DOHH2 (cell line): ENCODE measurements at regions not wholly inside any gene's neighbourhood (a gene's known extent, or its start where the extent isn't known, plus 50 kb on each side); places are given as distances from the start of the nearest gene placed in this dataset.

Experiments
- EZH2phosphoT487 ChIP-seq: fragments of 200-600 bp; sonication (generic); IDR thresholded peaks from 2 replicates; pipeline ENCODE4 v1.6.1; 2017; ENCODE audit warnings: borderline replicate concordance, mild to moderate bottlenecking, antibody characterized with exemption, low read length, moderate library complexity, mixed read lengths
- TF ChIP-seq, protein P1 (sequence below): fragments of 200-600 bp; sonication (generic); IDR thresholded peaks from one replicate; pipeline ENCODE4 v1.5.1; 2014; ENCODE audit warnings: antibody characterized with exemption, mild to moderate bottlenecking, low read depth, low read length; ENCODE audit not compliant: poor library complexity, severe bottlenecking

DNA sequence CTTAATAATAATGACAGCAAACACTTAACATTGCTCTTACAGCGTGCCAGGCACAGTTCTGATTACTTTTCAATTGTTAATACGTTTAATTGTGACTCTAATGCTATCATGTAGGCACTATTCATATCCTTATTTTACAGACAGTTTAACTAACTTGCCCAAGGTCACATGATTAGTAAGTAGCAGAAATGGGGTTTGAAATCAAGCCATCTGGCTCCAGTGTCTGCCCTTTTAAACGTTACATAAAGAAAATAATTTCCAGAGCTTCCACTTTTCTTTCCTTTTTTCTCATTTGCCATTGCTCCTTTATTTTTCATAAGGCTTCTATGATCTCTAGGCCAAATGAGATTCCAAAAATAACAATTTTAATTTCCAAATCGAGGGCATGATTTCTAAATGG lies 50.6 kb upstream of the IKZF2 start:
- TF ChIP-seq, protein P1, sequence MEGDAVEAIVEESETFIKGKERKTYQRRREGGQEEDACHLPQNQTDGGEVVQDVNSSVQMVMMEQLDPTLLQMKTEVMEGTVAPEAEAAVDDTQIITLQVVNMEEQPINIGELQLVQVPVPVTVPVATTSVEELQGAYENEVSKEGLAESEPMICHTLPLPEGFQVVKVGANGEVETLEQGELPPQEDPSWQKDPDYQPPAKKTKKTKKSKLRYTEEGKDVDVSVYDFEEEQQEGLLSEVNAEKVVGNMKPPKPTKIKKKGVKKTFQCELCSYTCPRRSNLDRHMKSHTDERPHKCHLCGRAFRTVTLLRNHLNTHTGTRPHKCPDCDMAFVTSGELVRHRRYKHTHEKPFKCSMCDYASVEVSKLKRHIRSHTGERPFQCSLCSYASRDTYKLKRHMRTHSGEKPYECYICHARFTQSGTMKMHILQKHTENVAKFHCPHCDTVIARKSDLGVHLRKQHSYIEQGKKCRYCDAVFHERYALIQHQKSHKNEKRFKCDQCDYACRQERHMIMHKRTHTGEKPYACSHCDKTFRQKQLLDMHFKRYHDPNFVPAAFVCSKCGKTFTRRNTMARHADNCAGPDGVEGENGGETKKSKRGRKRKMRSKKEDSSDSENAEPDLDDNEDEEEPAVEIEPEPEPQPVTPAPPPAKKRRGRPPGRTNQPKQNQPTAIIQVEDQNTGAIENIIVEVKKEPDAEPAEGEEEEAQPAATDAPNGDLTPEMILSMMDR = no peak
- TF ChIP-seq EZH2phosphoT487 = no peak
